Cardiac septum (tissue), 1 donor: ENCODE measurements at regions not wholly inside any gene's neighbourhood (a gene's known extent, or its start where the extent isn't known, plus 50 kb on each side); places are given as distances from the start of the nearest gene placed in this dataset.

Experiments
- DNase-seq: peaks from one replicate; pipeline ENCODE4 v3.0.0-alpha.2; 2020; ENCODE audit warnings: low spot score
- intact Hi-C: fragments of 100-400 bp; cut with DNase I; formaldehyde crosslinking; loops from one replicate; pipeline ENCODE4 v1.14.0; 2022
- donor health status: DM: no; HTN: no; CAD: no.

DNA sequence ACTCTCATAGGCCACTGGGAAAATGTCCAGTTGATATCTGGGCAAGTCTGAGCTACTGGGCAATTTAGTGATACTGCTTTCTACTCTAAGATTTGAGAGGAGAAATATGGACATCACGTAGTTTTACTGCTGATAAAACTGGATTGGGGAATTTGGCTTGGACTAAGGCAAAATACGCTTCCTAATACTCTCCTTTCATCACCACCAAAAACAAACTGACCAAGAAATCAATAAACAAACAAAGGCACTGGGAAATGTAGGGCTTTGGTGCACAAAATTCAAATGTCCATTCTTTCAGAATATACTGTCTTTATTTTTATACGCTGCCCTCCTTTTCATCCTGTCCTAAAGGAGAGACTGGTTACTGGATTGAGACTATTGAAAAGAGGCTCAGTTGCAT lies 145.1 kb upstream of the SP8 start:
- intact Hi-C loops, result no loop called here
- DNase-seq, result no peak

- DNase-seq, result no peak
- intact Hi-C loops, result no loop called here
These were observed 146.3 kb upstream of the SP8 start for GRCh38 chr7:20932785-20933527.

- intact Hi-C loops, result no loop called here
- DNase-seq, result no peak
These were observed 158.8 kb upstream of the SP8 start for GRCh38 chr7:20945451-20945850.

DNA sequence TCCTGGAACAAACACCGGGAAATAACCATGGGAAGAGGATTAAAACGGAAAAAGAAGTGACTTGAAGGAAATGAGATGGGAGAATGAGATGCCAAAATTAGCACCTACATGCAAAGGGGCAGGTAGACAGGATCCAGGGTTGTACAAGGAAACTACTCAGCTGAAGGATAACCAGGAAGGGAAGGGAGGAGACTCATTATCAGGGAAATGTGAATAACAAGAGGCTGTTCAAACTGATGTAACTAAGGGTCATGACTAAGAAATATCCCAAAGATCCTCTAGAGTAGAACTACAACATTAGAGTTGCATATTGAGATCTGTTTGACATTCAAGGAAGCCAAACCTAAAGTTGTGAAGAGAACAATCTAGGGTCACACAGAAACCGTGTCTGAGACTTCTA lies 166.2 kb upstream of the SP8 start:
- intact Hi-C loops, result no loop called here
- no peak for DNase-seq

- intact Hi-C loops, result no loop called here
- no peak for DNase-seq
These were observed 168.3 kb upstream of the SP8 start for GRCh38 chr7:20954711-20955619.

DNA sequence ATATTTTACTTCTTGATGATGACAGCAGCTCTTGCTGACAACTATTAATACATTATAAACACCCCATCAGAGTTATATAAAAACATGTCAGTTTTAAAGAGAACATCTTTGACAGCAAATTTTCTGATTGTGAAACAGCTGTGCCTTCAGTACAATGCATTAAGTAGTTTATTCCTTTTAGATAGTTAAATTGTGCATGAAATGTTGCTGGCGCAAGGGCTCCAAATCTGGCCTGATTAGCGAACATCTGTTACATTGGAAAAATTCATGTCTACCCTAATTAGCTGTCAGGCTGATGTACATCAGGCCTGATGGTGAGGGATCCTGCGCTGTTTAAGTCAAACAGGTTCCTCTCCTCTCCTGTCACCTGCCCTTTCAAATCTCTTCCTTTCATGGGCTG lies 171.9 kb upstream of the SP8 start:
- no peak for DNase-seq
- intact Hi-C loops, result no loop called here

GRCh38 chr7:20959281-20959680 lies 172.6 kb upstream of the SP8 start:
- no peak for DNase-seq
- intact Hi-C loops, result no loop called here

DNA sequence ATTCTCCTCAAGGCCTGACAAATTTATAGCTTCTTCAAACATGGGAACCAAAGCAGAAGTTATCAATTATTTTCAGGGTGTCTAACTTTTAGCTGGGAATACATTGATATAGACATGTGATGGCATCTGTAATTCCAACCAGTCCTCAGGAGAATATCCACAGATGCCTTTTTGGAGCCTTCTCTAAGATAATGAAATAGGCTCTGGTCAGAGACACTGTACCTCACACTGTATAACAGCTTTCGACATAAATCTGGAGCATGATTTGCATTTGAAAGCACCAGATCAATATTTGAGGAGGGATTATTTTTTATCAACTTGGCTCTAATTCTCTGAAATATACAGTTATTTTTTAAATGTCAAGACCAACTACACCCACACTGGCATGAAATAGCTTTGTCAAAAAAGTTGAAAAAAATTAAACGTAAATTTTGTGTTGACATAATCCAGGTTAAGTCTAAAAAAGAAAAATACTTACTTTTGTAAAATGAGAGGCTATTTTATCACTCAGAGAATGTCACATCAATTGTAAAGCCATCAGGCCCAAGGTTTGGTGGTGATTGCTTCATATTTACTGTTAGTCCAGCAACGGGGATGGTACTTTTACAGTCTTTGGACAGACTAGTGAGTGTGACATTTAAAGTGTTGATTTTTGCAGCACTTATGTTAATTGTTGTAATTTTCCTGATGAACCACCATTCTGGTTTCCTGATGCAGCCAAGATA lies 177.0 kb upstream of the SP8 start:
- no peak for DNase-seq
- intact Hi-C loops, result no loop called here

DNA sequence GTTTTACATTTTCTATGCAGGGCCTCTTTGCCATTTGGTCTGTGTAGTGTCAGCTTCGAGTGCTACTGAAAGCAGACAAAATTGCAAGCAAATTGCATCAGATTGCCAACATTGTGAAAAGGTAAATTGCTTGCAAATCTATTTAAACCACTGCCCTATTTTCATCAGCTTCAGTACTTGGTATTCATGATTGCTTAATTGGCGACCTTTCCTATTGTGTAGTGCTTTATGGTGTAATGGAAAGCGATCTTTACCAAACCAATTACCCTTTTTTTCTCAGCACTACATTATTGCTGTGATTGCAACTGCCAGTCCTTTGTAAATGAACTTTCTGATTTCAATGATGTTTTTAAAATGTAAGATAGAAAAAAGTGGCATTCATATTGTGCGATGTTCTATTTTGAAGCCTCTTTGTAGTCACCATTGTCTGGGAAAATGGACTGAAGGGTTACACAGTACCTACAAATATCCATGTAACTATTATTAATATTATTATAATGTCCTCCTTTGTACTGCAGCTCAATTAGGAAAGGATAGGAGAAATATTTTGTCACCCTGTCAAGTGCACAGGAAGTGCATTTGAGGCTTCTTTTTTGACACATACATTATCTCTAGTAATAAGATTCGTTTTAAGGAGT lies 177.7 kb upstream of the SP8 start:
- no peak for DNase-seq
- intact Hi-C loops, result no loop called here

GRCh38 chr7:20971219-20971618 lies 184.5 kb upstream of the SP8 start:
- intact Hi-C loops, result no loop called here
- DNase-seq, result no peak

DNA sequence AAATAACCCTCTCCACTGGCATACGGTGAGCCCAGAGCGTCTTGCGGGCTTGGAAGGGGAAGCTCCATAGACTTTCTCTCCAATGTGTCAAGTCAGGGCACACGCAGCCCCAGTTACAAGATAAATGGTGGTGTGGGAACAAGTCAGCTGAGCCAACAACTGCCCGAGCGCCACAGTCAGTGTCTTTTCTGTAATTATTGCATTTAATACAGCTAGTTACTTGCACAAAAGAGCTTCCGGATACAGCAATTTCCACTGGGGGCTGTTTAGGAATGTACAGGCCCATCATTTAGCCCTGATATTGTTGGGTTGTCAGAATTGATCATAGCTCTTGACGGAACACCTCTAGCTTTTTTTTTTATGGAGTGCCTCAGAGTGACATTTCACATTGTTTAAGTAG lies 193.5 kb upstream of the SP8 start:
- intact Hi-C loops, result no loop called here
- DNase-seq, result no peak

GRCh38 chr7:20980668-20981264 lies 194.1 kb upstream of the SP8 start:
- intact Hi-C loops, result no loop called here
- no peak for DNase-seq

DNA sequence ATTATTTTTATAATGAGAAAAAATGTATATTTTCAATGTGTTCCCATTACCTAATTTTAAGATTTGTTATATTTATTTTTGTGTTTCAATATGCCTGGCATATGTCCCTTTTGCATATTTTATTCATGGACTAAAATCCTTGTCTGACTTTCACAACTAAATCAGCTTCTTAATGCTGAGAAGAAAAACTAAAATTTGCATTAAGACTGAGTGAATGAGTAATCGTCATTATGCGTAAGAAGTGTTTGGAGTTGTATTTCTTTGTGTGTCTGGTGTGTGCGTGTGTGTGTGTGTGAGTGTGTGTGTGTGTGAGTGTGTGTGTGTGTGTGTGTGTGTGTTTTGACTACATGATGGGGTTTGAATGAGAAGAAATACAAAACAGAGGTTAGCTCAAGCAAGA lies 201.7 kb upstream of the SP8 start:
- intact Hi-C loops, result no loop called here
- no peak for DNase-seq

GRCh38 chr7:20991544-20991943 lies 204.9 kb upstream of the SP8 start:
- intact Hi-C loops, result no loop called here
- DNase-seq, result no peak

GRCh38 chr7:20993693-20994092 lies 207.0 kb upstream of the SP8 start:
- intact Hi-C loops, result no loop called here

DNA sequence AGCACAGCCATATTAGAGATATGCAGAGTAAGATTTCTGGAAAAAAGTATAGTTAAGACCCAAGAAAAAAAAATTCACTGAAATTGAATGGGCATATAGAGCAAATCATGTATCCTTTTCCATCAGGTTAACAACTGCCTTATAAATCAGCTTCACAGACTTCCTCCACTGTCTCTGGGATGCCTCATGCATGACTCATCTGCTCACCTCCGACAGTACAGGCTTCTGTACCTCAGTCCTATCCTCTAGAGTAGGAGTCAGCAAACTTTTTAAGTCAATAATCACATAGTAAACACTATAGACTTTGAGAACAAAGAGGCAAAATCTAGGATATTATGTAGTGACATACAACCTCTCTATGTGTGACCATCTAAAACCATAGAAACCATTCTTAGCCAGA lies 211.6 kb upstream of the SP8 start:
- intact Hi-C loops, result no loop called here
- no peak for DNase-seq

More at GRCh38 chr7:20993693-20994092, 207.0 kb upstream of the SP8 start:
- no peak for DNase-seq

DNA sequence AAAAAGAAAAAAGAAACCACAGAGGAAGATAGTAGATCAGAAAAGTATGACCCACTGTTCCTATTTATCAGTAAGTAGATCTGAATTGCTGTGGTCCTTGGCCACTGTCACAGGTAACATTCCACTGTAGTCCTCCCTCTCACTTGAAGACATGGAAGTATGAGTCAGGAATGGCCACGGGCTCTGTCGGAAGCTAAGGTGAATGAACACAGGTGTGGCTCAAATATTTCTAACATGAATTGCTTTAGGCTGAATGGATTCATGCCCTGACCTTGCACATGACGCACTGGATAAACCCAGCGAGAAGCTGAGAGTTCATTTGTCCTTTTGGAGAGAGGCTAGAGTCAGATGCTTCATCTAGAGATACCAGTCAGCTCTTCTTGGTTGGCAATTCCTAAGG lies 224.5 kb upstream of the SP8 start:
- intact Hi-C loops, result no loop called here

GRCh38 chr7:21013765-21014539 lies 227.3 kb upstream of the SP8 start:
- intact Hi-C loops, result no loop called here
- DNase-seq, result no peak

More for the DNA sequence above, 224.5 kb upstream of the SP8 start:
- DNase-seq, result no peak

DNA sequence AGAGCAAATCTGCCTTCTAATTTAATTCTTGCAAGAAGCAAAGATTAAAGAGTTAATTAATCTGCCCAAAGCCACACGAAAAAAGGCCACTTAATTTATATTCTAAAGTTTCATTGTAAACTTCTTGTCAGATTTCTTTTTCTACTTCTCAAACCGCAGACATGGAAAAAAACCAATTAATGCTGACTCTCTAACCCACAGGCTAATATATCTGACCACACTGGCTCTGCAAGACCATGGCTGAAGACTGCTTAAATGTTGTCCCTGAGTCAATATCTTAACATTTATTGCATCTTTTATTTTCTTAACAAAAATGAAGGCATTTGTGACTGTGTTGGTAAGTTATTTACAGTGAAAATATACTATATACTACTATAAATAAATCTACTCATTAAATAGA lies 234.0 kb upstream of the SP8 start:
- intact Hi-C loops, result no loop called here
- DNase-seq, result no peak
